ENCODE measurements at regions not wholly inside any gene's neighbourhood (a gene's known extent, or its start where the extent isn't known, plus 50 kb on each side); places are given as distances from the start of the nearest gene placed in this dataset.

DNA sequence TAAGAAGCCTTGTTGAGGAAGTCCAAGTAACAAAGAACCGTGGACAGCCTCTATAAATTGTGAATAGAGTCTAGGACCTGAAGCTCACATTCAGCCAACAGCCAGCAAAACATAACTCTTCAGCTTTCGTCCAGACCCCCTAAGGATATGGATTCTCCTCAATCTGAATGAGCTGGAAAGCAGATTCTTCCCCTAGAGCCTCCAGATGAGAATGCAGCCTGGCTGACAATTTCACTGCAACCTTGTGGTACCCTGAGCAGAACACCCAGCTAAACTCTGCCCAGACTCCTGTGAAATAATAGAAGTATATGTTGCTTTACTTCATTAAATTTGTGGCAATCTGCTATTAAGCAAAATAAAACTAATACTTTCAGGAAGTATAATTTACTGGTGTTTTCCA is 483.5 kb upstream of the SLC8A1 start:
- Histone ChIP-seq H3K4me3 (ENCODE audit: insufficient read depth, low read depth, low read length) (no peak overlapping the region), H3K27me3 (ENCODE audit: control insufficient read depth, insufficient read depth, low read length) (no peaks in the 10 kb centered on the region)
- DNase-seq, result peak; percentile 0

GRCh38 chr2:40937284-40937683 is 485.4 kb upstream of the SLC8A1 start:
- Histone ChIP-seq H3K36me3 (replicated peaks; ENCODE audit: control insufficient read depth, insufficient read depth, low read length) (no peaks in the 10 kb centered on the region), H3K27me3 (ENCODE audit: control insufficient read depth, insufficient read depth, low read length) (no peaks in the 10 kb centered on the region), H3K4me3 (ENCODE audit: insufficient read depth, low read depth, low read length) (no peak overlapping the region)
- no peak for DNase-seq

More for the DNA sequence above, 483.5 kb upstream of the SLC8A1 start:
- no peaks in the 10 kb centered on the region for H3K36me3 ChIP-seq (replicated peaks; ENCODE audit: control insufficient read depth, insufficient read depth, low read length)

DNA sequence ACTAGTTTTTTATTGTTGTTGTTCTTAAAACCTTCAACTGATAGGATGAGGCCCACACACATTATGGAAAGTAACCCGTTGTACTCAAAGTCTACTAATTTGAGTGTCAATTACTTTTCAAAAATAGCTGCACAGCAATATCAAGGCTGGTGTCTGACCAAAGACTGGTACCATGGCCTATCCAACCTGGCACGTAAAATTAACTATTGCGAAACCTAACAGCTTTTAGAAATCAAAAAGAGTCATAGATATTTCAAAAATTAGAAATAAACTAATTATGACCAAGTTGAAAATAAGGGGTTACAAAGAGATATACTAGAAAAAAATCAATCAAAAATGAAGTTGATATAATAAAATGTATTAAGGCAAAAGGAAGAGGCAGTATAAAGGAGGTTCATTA is 501.5 kb upstream of the SLC8A1 start:
- DNase-seq, result no peak
- no peak overlapping the region for H3K4me3 ChIP-seq (ENCODE audit: insufficient read depth, low read depth, low read length)
- H3K36me3 ChIP-seq (replicated peaks; ENCODE audit: control insufficient read depth, insufficient read depth, low read length), result no peaks in the 10 kb centered on the region
- H3K27me3 ChIP-seq (ENCODE audit: control insufficient read depth, insufficient read depth, low read length), result no peaks in the 10 kb centered on the region

- H3K36me3 ChIP-seq (replicated peaks; ENCODE audit: control insufficient read depth, insufficient read depth, low read length), result no peaks in the 10 kb centered on the region
- no peak overlapping the region for H3K4me3 ChIP-seq (ENCODE audit: insufficient read depth, low read depth, low read length)
- DNase-seq, result no peak
- H3K27me3 ChIP-seq (ENCODE audit: control insufficient read depth, insufficient read depth, low read length), result no peaks in the 10 kb centered on the region
Measured at GRCh38 chr2:40955042-40955441, 503.2 kb upstream of the SLC8A1 start.

- no peaks in the 10 kb centered on the region for H3K36me3 ChIP-seq (replicated peaks; ENCODE audit: control insufficient read depth, insufficient read depth, low read length)
- no peaks in the 10 kb centered on the region for H3K27me3 ChIP-seq (ENCODE audit: control insufficient read depth, insufficient read depth, low read length)
- no peak for DNase-seq
- H3K4me3 ChIP-seq (ENCODE audit: insufficient read depth, low read depth, low read length), result no peak overlapping the region
Measured at GRCh38 chr2:40955635-40956034, 503.7 kb upstream of the SLC8A1 start.

DNA sequence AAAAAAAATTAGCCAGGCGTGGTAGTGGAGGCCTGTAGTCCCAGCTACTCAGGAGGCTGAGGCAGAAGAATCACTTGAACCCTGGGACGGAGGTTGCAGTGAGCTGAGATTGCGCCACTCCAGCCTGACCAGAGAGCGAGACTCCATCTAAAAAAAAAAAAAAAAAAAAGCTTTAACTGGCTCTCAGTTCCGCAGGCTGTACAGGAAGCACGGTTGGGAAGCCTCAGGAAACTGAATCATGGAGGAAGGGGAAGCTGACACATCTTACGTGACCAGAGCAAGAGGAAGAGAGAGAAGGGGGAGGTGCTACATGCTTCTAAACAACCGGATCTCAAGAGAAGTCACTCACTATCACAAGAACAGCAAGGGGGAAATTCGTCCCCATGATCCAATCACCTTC is 505.6 kb upstream of the SLC8A1 start:
- Histone ChIP-seq H3K27me3 (ENCODE audit: control insufficient read depth, insufficient read depth, low read length) (no peaks in the 10 kb centered on the region), H3K4me3 (ENCODE audit: insufficient read depth, low read depth, low read length) (no peak overlapping the region), H3K36me3 (replicated peaks; ENCODE audit: control insufficient read depth, insufficient read depth, low read length) (no peaks in the 10 kb centered on the region)
- no peak for DNase-seq

GRCh38 chr2:40962026-40962425 is 510.1 kb upstream of the SLC8A1 start:
- H3K27me3 ChIP-seq (ENCODE audit: control insufficient read depth, insufficient read depth, low read length), result no peaks in the 10 kb centered on the region
- no peaks in the 10 kb centered on the region for H3K36me3 ChIP-seq (replicated peaks; ENCODE audit: control insufficient read depth, insufficient read depth, low read length)
- DNase-seq, result no peak
- no peak overlapping the region for H3K4me3 ChIP-seq (ENCODE audit: insufficient read depth, low read depth, low read length)

DNA sequence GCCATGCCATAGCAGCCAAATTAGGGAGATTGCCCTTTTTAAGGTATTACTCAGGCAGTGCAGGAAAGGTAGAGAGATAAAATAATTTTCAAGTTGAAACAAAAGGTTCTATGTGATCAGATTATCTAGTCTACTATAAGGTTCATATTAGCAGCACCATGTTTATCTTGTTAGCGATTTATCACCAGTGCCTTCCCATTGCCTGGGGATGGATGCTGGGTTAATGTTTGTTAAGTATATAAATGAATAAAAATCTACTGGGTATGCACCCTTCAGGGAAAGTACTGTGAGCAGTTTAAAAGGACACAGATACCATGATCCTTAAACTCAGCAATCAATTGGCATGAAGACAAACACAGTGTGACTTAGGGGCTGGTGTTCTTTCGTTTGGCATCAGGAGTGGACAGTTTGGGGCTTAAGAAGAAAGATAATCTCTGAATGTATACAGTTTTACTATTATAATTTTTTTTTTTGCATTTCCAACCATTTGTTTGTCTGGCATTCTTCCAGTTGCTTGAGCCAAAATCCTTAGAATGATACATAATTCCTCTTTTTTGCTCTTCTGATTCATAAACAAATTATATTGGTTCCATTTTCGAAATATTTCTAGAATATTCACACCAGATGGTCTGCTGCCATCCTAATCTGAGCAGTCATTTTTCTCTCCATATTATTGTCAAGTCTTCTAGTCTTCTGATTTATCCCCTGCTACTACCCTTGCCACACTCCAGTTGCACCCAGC is 512.8 kb upstream of the SLC8A1 start:
- H3K27me3 ChIP-seq (ENCODE audit: control insufficient read depth, insufficient read depth, low read length), result no peaks in the 10 kb centered on the region
- no peaks in the 10 kb centered on the region for H3K36me3 ChIP-seq (replicated peaks; ENCODE audit: control insufficient read depth, insufficient read depth, low read length)
- no peak overlapping the region for H3K4me3 ChIP-seq (ENCODE audit: insufficient read depth, low read depth, low read length)
- DNase-seq, result no peak

DNA sequence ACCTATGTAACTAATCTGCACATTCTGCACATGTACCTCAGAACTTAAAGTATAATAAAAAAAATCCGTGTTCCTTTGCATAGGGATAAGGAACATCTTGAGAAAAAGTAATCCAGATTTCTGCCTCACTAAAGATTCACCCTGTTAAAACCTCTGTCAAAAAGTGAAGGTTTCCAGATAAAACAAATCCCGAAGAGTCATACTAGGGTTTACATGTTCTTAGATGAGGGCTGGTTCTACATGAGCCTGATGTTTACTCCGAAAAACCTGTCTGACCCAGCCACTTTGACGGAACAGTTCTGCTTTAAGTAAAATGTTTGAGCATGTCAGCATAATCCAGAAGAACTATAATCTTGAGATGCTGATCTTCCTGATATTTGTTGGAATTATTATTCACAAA is 515.6 kb upstream of the SLC8A1 start:
- Histone ChIP-seq H3K36me3 (replicated peaks; ENCODE audit: control insufficient read depth, insufficient read depth, low read length) (no peaks in the 10 kb centered on the region), H3K4me3 (ENCODE audit: insufficient read depth, low read depth, low read length) (no peak overlapping the region), H3K27me3 (ENCODE audit: control insufficient read depth, insufficient read depth, low read length) (no peaks in the 10 kb centered on the region)
- DNase-seq, result no peak

GRCh38 chr2:40975151-40975550 is 523.3 kb upstream of the SLC8A1 start:
- no peak overlapping the region for H3K4me3 ChIP-seq (ENCODE audit: insufficient read depth, low read depth, low read length)
- DNase-seq, result no peak
- no peaks in the 10 kb centered on the region for H3K27me3 ChIP-seq (ENCODE audit: control insufficient read depth, insufficient read depth, low read length)
- no peaks in the 10 kb centered on the region for H3K36me3 ChIP-seq (replicated peaks; ENCODE audit: control insufficient read depth, insufficient read depth, low read length)

DNA sequence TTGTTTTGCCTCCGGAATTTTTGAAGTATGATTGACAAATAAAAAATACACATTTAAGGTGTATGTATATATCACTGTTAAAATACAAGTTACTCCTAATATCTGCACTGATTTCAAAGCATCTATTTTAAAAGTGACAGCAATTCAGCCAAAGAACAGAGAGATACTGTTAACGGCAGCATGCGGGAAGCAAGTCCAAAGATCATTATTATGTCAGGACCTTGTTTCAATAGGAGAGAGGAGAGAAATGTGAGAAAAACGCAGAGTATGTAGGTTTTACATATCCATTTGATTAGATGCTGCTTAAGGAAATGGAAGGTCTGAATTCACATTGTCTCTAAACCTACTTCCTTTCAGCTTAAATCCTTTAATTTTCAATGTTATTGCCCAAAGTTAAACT is 545.5 kb upstream of the SLC8A1 start:
- no peak overlapping the region for H3K4me3 ChIP-seq (ENCODE audit: insufficient read depth, low read depth, low read length)
- H3K36me3 ChIP-seq (replicated peaks; ENCODE audit: control insufficient read depth, insufficient read depth, low read length), result no peaks in the 10 kb centered on the region
- H3K27me3 ChIP-seq (ENCODE audit: control insufficient read depth, insufficient read depth, low read length), result no peaks in the 10 kb centered on the region
- DNase-seq, result no peak

DNA sequence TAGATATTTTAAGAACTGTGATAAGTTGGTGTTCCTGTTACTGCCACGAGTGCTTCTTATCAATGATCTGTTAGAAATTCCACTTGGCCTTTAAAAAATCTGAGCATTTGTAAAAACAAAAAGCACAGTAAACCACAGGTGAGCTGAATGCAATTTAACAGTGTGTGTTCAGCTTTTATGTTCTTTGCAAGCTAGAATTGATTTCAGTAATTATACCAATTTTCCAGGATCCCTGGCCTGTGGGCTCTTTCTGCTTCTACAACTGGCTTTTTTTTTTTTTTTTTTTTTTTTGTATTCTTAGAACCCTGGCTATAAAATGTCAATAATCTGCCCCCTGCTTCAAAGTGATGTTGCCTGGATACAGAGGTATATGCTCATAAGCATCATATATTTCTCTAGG is 548.5 kb upstream of the SLC8A1 start:
- Histone ChIP-seq H3K27me3 (ENCODE audit: control insufficient read depth, insufficient read depth, low read length) (no peaks in the 10 kb centered on the region), H3K4me3 (ENCODE audit: insufficient read depth, low read depth, low read length) (no peak overlapping the region), H3K36me3 (replicated peaks; ENCODE audit: control insufficient read depth, insufficient read depth, low read length) (no peaks in the 10 kb centered on the region)
- DNase-seq, result no peak

DNA sequence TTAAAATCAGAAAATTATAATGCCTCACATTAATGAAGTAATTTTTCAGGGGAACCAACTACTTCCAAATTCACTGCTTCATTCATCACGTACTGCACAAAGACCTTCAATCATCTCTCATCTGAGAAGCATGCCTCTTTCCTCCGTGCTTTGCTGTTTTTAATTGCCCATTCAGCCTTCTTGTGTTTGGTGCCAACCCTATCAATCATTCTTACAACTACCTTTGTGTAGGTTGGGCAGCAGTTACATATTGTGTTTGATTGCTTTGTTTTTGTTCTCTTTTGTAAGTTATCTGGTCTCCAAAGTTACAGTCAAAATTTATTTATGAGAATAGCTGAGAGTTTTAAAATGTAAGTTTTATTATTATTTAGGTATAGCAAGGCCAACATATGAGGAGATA is 549.0 kb upstream of the SLC8A1 start:
- Histone ChIP-seq H3K4me3 (ENCODE audit: insufficient read depth, low read depth, low read length) (no peak overlapping the region), H3K27me3 (ENCODE audit: control insufficient read depth, insufficient read depth, low read length) (no peaks in the 10 kb centered on the region), H3K36me3 (replicated peaks; ENCODE audit: control insufficient read depth, insufficient read depth, low read length) (no peaks in the 10 kb centered on the region)
- no peak for DNase-seq

- DNase-seq, result no peak
Measured at GRCh38 chr2:41004700-41005099, 552.8 kb upstream of the SLC8A1 start.

GRCh38 chr2:41020358-41020757 is 568.5 kb upstream of the SLC8A1 start:
- no peaks in the 10 kb centered on the region for H3K27me3 ChIP-seq (ENCODE audit: control insufficient read depth, insufficient read depth, low read length)
- no peak for DNase-seq
- H3K36me3 ChIP-seq (replicated peaks; ENCODE audit: control insufficient read depth, insufficient read depth, low read length), result no peaks in the 10 kb centered on the region
- no peak overlapping the region for H3K4me3 ChIP-seq (ENCODE audit: insufficient read depth, low read depth, low read length)

More at GRCh38 chr2:41004700-41005099, 552.8 kb upstream of the SLC8A1 start:
- no peak overlapping the region for H3K4me3 ChIP-seq (ENCODE audit: insufficient read depth, low read depth, low read length)
- H3K36me3 ChIP-seq (replicated peaks; ENCODE audit: control insufficient read depth, insufficient read depth, low read length), result no peaks in the 10 kb centered on the region
- H3K27me3 ChIP-seq (ENCODE audit: control insufficient read depth, insufficient read depth, low read length), result no peaks in the 10 kb centered on the region

DNA sequence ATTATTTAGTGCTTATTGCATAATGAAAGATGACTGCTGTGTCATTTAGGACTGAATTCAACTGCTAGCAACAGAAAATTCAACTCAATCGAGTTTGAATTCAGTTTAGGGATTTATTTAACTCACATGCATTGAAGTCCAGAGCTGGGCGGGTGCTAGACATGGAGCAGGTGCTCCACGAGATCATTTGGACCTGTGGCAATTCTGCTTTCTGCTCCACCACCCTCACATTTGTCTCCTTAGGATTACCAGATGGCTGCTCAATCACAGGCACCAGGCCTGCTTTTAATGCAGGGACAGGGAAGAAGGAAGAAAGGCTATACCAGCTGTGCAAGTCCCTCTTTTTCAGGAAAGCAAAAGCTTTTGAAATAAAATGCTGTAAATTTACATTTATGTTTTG is 572.9 kb upstream of the SLC8A1 start:
- H3K27me3 ChIP-seq (ENCODE audit: control insufficient read depth, insufficient read depth, low read length), result no peaks in the 10 kb centered on the region
- no peak overlapping the region for H3K4me3 ChIP-seq (ENCODE audit: insufficient read depth, low read depth, low read length)
- H3K36me3 ChIP-seq (replicated peaks; ENCODE audit: control insufficient read depth, insufficient read depth, low read length), result no peaks in the 10 kb centered on the region
- DNase-seq, result no peak
